Embryonic facial prominence (tissue), 1 donor: ENCODE measurements at regions not wholly inside any gene's neighbourhood (a gene's known extent, or its start where the extent isn't known, plus 50 kb on each side); places are given as distances from the start of the nearest gene placed in this dataset.
"Not testable (repeated sequence)": the region's sequence is repeated elsewhere in the genome, so short reads cannot be mapped to it uniquely, and the experiment has no call there.

Source experiments
- DNase-seq: peaks from one replicate; pipeline ENCODE4 v3.0.0-alpha.2; 2016; ENCODE audit errors: extremely low spot score

DNA sequence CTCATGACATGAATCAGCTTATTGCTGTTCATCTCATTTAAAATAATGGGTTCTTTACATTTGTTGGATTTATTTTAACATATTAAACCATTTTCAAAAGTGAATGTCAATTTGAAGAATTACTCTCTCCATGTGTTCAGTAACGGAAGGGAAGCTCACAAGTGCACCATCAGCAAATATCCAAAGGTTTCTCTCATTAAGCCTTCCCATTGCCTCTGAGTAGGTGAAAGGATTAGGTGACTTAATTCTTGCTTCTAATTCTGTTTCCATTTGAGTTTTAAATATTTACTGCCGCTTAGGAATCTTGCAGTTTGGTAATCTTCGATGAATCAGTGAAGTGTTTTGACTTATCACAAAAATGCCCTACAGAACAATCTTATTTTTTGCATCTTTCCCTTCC lies 145.1 kb upstream of the NYAP2 start:
- no peak for DNase-seq

DNA sequence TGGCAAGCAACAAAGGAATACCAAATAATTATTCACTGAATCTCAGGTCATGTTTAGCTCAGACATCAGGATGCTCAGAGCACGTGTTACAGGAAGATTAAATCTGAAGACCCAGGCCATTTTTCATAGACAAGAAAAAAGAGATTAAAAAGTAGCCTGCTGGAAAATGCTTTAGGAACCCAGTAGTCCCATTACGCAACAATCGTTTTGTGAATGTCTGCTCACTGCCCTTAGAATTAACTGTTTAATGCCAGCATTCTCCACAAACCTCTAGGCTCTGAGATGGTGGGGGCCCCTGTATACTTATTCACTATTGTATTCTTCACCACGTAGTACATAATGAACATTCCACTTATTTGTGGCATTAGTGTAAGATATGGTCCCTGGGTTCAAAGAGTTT lies 154.6 kb upstream of the NYAP2 start:
- DNase-seq, result no peak

DNA sequence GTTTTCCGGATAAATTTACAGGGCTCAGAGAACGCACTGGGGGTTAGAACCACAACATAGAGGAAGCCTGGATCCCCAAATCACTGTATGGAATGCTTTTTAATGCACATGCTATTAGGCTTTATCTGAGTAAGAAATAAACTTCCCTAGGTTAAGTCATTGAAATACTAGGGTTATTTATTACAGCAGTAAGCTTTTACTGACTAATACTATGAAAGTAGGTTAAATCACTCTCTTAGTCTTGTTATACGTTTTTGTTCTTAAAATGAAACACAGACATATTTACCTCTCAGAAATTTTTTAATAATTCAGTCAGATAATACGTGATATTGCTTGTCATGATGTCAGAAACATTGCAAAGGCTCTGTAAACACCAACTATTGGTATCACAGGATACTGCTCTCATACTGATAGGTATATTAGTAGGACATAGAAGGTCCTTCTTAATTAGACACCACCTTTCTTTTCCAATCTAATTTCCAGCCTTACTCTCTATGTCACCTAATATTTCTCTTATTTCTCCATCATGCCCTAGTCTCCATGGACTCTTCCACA lies 162.7 kb upstream of the NYAP2 start:
- DNase-seq, result no peak

DNA sequence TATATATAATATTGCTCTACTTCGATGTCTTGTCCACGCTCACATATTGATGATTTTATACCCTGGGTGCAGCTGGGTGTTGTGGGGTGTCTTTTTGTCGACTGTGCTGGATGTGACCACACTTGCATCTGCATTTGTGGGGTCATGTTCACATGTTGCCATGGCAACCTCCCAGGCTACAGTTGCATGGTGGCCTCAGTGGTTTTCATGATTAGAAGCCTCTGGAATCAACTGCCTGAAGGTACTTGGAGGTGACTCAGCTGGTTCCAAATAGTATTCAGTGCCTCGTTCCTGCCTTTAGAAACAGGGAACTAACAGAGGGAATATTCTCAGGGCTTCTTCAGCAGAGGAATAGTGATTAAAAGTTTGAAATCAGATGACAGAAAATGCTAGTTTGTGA lies 166.3 kb upstream of the NYAP2 start:
- no peak for DNase-seq

DNA sequence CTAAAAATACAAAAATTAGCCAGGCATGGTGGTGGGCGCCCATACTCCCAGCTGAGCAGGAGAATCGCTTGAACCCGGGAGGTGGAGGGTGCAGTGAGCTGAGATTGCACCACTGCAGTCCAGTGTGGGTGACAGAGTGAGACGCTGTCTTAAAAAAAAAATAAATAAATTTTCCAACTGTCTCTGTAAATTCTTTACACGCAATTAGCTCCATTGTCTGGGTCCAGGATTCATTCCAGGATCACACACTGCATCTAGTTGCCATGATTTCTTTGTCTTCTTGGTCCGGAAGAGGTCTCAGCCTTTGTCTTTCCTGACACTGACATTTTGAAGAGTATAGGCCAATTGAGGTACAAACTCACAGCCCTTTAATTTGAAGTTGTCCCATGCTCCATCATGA lies 167.6 kb upstream of the NYAP2 start:
- no peak for DNase-seq

DNA sequence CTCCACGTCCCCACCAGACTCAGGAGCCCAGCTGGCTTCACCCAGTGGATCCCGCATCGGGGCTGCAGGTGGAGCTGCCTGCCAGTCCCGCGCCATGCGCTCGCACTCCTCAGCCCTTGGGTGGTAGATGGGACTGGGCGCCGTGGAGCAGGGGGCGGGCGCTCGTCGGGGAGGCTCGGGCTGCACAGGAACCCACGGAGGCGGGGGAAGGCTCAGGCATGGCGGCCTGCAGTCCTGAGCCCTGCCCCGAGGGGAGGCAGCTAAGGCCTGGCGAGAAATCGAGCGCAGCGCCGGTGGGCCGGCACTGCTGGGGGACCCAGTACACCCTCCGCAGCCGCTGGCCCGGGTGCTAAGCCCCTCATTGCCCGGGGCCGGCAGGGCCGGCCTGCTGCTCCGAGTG lies 170.2 kb upstream of the NYAP2 start:
- DNase-seq, result not testable (repeated sequence)

DNA sequence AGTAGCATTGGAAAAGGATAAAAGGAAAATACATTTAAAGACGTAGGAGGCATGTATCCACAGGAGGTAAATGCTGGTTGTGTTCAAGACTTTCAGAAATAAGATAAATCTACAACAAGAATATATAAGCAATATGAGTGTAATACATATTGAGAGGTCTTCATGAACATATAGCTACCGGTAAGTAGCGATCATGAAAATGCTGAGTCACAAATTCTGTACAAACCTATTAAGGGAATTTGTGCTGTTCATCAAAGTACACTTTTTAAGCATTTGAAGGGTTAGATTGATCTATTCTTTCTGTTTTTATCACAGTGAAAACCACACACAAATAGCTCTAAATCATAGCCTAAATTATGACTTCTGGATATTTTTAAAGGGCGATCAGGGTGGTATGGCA lies 173.1 kb upstream of the NYAP2 start:
- DNase-seq, result no peak

DNA sequence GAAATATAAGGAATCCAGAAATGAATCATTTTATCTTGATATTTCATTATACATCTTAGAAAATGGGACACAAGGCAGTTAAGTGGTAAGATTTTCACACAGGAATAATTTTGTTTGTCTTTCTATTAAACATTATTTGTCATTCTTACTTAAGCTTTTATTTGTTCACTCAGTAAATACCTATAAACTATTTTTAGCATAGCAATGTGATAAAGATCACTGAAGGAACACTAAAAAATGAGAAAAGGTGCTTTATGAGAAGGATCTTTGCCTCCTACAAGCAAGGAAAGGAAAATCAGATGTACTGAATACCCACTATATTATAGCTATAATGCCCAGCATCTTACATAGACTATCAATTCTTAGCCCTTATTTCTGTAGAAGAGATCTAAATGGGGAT lies 176.2 kb upstream of the NYAP2 start:
- no peak for DNase-seq

DNA sequence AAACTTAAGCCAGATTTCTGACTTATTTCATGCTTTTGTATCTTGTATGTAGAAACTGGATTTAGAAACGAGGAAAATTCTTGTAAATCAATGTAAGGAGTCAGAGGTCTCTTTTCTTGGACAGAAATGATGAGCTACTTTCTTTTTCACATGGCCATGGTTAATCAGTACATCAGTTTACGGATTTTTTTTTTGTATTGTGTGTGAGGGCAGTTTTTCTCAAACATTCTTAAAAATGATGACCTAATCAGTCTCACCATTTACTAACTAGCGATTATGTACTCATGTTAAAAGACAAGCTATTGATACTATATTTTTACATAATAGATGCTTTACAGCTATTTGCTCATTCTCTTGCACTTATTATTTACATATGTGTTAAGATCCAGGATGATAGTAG lies 165.2 kb upstream of the DOCK10 start:
- no peak for DNase-seq

DNA sequence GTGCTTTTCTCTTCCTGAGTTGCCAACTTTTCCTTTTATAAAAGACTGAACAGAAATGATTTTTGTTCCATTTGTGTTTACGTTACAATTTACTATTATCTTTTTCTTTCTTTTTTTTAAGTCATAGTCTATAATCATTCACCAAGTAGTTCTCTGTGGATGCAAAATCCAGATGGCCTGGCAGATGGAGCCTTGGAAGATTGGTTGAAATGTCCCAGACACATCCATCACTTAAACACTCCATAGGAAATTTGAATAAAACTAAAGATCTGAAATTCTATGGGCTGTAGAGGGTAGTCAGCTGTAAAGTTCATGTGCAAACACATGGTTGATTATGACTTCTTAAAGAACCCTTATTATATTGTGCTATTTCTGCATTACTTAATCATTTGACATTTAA lies 164.8 kb upstream of the DOCK10 start:
- no peak for DNase-seq

DNA sequence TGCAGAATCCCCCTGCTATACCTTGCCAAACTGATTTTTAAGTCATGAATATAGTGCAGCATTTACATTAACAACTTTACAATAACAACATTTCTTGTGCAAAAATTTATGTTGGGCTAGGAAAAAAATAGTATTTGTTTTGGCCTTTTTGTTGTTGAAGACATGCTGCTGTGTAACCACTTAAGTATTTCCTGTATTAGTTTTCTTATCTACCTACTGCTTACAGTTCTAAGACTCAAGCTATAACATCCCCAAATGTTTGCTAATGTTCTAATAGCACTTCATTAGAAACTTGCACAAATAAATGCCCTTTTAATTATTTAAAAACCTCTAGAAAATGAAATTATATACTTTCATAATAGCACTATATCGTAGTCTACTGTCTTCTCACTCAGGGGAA lies 154.3 kb upstream of the DOCK10 start:
- DNase-seq, result no peak

DNA sequence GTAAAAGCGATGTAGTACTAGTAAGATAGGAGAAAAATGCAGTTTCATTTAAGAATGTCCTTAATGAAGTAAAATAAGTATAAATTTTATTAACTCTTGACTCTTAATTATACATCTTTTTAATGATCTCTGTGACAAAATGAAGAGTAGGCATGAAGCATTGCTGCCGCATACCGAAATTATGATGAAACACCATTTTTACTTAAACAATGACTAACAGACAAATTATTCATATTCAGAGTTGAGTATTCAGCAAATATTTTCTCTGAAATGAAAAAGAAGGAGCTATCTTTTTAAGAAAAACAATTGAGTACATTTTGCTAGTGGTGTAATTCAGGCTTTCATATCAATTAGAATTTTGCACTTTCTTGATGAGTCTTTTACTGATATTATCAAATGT lies 150.6 kb upstream of the DOCK10 start:
- no peak for DNase-seq

DNA sequence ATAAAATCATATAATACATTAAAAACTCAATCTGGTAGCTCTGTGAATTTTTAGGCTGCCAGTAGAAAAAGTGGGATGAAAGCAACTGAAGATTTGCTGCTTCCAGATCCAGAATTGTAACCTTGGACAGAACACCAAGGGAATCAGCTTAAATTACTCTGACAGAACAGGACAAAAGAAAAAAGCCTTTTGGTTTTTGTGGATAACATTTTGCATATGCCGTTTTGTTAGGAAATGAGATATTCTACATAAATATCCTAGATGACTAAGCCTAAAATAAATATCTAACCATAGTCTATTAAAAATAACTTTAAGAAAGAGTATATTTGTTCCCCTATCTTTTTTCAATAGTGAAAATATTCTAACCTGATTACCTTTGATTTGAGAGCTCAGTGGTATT lies 148.7 kb upstream of the DOCK10 start:
- DNase-seq, result no peak

DNA sequence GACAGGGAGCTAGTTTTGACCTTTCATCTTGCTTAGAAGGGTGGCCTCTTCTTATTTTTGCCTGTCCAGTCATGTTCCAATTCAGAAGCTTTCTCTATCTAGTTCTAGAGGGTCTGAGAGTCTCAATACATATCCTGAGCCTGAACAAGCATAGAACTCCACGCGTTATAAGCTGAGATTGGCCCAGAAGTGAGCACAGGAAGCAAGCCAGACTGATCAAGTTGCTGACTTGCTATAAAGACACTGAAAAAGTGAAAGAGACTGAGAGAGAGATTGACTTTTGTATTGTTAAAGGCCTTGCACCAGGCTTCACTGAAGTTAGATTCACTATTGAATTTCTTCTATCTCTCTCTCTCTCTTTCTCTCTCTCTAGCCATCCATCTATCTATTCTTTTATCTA lies 142.7 kb upstream of the DOCK10 start:
- DNase-seq, result no peak

DNA sequence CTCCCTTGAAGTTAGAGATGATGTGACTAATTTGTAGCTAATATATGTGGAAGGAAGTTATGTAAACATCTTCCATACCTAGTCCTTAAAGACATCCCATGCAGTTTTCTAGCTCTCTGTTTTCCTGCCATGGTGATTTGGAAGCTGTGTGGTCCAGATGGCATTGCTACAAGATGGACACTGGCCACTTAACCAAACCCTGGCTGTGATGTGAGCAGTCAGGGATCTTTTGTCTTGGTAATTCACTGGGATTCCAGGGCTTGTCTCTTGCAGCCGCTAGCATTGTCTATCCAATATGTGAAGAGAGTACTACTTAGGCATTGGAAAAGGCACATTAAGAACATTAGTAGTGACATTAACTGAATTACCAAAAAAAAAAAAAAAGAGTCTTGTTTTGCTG lies 139.9 kb upstream of the DOCK10 start:
- DNase-seq, result no peak

DNA sequence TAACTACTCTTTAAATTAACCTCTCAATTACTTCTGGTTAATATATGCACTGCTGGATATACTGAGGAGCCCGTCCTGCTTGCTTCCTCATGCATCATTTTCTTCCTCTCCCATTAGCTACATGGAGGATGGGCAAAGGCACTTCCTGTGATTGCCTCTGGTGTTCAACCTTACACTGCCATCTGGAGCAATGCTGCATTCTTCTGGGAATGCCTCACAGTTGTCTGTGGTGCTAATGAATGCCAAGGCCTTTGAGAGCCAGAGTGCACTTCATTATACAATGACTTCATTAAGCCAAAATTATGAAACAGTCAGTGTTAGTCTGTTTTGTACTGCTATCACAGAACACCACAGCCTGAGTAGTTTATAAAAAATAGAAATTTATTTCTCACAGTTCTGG lies 134.8 kb upstream of the DOCK10 start:
- DNase-seq, result no peak

DNA sequence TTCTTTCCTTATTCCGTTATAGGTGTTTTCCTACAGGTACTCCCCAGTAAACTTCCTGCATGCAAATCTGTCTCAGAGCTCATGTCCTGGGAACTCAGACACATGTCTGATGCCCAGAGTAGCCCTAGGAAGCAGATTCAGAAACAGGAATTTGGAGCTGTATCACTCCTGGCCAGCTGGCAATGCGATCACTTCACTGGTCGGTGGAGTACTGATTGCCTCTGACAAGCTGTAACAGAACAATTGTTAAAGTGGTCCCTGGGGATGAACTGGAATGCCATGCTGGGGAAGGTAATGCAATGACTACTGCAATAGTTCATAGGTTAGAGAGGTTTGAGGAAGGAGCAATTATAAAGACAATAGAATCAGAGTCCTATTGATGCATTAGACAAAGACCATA lies 131.6 kb upstream of the DOCK10 start:
- no peak for DNase-seq

DNA sequence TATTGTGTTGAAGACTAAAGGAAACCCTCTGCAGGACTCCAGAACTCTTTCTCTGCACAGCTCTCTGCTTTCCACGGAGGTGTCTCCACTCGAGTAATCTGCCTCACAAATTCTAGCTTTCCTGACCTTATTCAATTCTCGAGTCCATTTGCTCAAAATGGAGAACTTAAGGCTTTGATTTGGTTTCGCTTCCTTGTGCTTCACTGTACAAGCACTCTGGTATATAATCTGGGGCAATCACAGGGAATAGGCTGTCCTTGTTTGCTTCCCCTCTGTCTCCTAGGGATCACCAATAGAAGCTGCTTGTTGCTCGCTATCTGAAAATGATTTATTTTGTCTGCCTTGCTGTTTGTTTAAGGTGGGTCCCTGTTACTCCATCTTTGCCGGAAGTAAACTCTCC lies 129.1 kb upstream of the DOCK10 start:
- DNase-seq, result no peak

DNA sequence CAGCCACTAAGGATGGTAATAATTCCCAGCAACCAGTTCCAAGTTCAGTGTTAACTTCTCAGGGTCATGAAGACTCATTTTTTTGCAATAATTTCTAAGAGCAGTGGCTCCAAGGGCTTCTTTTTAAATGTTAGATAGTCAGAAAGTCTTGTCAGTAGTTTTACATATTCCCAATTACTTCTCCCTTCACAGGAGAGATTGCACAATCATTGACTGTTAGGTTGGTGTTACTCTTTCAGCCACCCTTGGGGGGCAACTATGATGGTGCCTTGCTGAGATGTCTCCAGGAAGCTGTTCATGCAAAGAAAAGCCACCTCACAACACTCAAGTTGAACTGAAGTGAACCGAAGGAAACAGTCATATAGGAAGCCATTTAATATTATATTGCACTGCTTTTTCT lies 127.9 kb upstream of the DOCK10 start:
- no peak for DNase-seq

DNA sequence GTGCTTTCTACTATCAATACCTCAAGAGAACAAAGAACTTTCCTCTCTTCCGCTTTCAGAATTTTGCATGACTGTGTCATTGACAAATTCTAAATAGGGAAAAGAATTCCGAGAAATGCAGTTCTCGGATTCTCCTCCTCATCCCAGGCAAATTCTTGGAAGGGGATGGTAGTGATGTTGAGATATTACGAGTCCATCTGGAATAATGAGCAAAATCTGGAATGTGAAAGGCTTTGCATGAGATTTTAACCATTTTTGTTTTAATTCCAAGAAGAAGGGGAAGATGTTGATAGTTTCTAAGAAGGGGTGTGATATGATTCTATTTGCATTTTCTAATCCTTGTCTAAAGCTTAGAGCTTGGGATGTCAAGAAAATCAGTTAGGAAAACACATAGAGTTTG lies 127.1 kb upstream of the DOCK10 start:
- no peak for DNase-seq

DNA sequence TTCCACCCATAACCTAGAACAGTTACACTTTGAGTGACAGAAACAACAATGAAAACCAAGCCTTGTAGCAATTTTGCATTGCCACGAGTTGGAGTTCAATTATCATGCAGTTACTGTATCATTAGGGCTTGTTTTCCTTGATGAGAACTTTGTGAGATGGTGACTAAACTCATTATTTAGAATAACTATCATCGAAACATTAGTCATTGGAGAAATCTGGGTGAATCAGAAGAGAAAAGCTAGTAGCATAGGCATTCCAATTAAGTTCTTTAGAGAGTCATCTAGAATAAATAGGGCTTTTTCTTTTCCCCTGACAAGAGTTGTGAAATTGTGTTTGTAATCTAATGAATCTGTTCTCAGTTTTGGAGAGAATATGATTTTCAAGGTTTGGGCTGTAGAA lies 122.8 kb upstream of the DOCK10 start:
- DNase-seq, result no peak

DNA sequence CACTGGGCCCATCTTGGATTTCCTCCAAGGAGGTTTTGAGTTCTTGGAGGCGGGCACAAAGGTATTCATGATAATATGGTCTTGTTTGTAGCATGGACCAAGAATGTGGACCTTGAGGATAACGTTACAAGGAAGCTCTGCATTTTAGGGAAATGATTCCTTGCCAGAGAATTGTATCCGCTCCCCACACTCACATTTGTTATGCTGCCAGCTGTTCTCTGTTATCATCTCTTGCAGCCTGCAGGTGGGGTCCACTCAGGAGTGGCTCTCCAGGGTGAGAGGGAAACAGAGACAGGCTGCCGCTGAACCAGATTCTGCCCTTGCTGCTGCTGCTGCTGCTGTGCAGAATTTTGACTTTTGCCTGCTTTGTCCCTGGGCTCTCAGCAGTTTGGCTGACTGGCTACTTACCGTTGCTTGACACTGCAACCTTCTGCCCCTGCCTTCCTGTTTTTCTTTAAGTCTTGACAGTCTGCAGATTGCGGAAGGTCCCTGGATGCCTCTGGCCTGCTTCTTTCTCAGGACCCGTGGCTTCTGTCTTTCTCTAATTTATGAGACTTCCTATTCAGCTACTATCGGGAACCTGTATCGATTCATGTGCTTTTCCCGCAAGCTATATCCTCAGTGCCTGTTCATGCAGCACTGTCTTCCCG lies 122.3 kb upstream of the DOCK10 start:
- no peak for DNase-seq

DNA sequence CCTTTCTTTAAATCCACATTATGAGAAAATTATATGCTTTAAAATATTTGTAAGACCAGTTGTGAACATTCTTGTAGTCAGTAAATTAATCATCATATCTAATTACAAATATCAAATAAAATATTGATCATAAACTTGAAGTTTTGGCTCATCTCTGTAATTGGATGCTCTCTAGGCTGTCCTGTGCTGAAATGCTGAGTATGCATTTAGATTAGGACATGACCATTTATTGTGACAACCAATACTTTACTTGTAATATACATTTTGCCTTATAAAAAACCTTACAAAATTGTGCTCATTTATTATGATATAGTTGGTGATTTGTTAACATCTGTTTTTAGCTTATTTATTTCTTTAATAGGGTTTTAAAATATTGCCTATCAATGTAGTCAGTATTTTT lies 116.1 kb upstream of the DOCK10 start:
- DNase-seq, result no peak

DNA sequence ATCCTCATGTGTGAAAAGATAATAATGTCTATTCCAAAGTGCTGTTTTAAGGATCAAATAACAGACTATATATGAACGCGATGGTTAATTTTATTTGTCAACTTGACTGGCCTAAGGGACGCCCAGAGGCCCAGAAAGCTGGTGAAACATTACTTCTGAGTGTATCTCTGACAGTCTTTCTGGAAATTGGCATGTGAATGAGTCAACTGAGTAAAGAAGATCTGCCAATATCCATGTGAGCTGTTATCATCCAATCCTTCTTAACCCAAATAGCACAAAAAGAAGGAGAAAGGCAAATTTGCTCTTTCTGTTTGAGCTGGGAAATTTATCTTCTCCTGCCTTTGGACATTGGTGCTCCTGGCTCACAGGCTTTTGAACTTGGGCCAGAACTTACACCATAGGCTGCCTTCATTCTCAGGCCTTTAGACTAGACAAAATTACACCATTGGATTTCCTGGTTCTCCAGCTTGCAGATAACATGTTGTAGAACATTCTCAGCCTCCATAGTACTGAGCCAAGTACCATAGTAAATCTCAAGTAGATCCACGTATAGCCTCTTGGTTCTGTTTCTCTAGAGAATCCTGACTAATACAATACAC lies 114.7 kb upstream of the DOCK10 start:
- DNase-seq, result no peak
